ENCODE measurements at regions not wholly inside any gene's neighbourhood (a gene's known extent, or its start where the extent isn't known, plus 50 kb on each side); places are given as distances from the start of the nearest gene placed in this dataset.

DNA sequence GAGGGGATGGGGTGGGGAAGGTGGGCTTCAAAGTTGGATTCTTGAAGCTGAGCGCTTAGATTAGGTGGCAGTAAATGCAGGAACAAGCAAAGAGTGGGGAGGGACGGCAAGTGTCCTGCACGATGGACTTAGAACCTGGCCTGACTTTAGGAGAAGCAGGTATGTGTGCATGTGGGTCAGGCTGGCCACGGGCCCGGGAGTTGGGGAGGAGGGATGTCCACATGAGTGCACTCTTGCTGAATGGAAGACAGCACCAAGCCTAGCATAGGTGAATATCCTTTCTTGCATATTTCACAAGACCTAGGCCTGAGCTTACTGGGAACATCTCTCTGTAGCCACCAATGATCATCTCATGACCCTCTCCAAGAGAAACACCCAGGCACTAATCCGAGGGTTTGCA is 96.1 kb downstream of the DDX1 start:
- no peak overlapping the region for H3K4me3 Mint-ChIP-seq (ENCODE audit: unreplicated experiment)
- no TSS peak for BruUV-seq (replicated peaks)
- POLR2A ChIA-PET, result no interaction called here

GRCh38 chr2:15688924-15689568 is 97.4 kb downstream of the DDX1 start:
- no peak for DNase-seq
- Histone ChIP-seq H3K4me3 (ENCODE audit: low read depth, low read length) (no peak overlapping the region), H3K27me3 (replicated peaks; ENCODE audit: control insufficient read depth, insufficient read depth, low read length) (no peaks in the 10 kb centered on the region), H3K36me3 (ENCODE audit: control insufficient read depth, insufficient read depth, low read length) (no peaks in the 10 kb centered on the region), H3K9me3 (no peaks in the 10 kb centered on the region), H3K4me1 (no peaks in the 10 kb centered on the region)
- BruUV-seq (replicated peaks), result no TSS peak
- no peaks in the 10 kb centered on the region for H3K4me1 Mint-ChIP-seq (ENCODE audit: low read depth, unreplicated experiment)
- intact Hi-C loops (cut with micrococcal nuclease; ENCODE audit: unreplicated experiment), result no loop called here
- no peaks in the 10 kb centered on the region for H3K27me3 Mint-ChIP-seq (ENCODE audit: insufficient read depth, unreplicated experiment)
- ChIA-PET CTCF (no interaction called here), POLR2A (no interaction called here)
- H3K27ac Mint-ChIP-seq (ENCODE audit: unreplicated experiment), result no peak overlapping the region
- TF ChIP-seq, protein P1, sequence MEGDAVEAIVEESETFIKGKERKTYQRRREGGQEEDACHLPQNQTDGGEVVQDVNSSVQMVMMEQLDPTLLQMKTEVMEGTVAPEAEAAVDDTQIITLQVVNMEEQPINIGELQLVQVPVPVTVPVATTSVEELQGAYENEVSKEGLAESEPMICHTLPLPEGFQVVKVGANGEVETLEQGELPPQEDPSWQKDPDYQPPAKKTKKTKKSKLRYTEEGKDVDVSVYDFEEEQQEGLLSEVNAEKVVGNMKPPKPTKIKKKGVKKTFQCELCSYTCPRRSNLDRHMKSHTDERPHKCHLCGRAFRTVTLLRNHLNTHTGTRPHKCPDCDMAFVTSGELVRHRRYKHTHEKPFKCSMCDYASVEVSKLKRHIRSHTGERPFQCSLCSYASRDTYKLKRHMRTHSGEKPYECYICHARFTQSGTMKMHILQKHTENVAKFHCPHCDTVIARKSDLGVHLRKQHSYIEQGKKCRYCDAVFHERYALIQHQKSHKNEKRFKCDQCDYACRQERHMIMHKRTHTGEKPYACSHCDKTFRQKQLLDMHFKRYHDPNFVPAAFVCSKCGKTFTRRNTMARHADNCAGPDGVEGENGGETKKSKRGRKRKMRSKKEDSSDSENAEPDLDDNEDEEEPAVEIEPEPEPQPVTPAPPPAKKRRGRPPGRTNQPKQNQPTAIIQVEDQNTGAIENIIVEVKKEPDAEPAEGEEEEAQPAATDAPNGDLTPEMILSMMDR (IDR thresholded peaks at IDR 0.05; ENCODE audit: insufficient read depth in 1 of 2, low read depth in 1 of 2, low read length in 1 of 2, severe bottlenecking in 1 of 2, unreplicated experiment in 1 of 2), result no peak
- H3K9me3 Mint-ChIP-seq (ENCODE audit: unreplicated experiment), result no peaks in the 10 kb centered on the region
- no peak overlapping the region for H3K4me3 Mint-ChIP-seq (ENCODE audit: unreplicated experiment)
- no peaks in the 10 kb centered on the region for H3K36me3 Mint-ChIP-seq (ENCODE audit: insufficient read depth, unreplicated experiment)

More for the DNA sequence above, 96.1 kb downstream of the DDX1 start:
- no peaks in the 10 kb centered on the region for H3K9me3 ChIP-seq
- H3K36me3 ChIP-seq (ENCODE audit: control insufficient read depth, insufficient read depth, low read length), result no peaks in the 10 kb centered on the region
- CTCF ChIA-PET, result no interaction called here
- Mint-ChIP-seq H3K4me1 (ENCODE audit: low read depth, unreplicated experiment) (no peaks in the 10 kb centered on the region), H3K36me3 (ENCODE audit: insufficient read depth, unreplicated experiment) (no peaks in the 10 kb centered on the region), H3K9me3 (ENCODE audit: unreplicated experiment) (no peaks in the 10 kb centered on the region), H3K27ac (ENCODE audit: unreplicated experiment) (no peak overlapping the region), H3K27me3 (ENCODE audit: insufficient read depth, unreplicated experiment) (no peaks in the 10 kb centered on the region)
- H3K4me3 ChIP-seq (ENCODE audit: low read depth, low read length), result no peak overlapping the region
- intact Hi-C loops (cut with micrococcal nuclease; ENCODE audit: unreplicated experiment), result no loop called here
- no peak for DNase-seq
- TF ChIP-seq, protein P1 (IDR thresholded peaks at IDR 0.05; ENCODE audit: insufficient read depth in 1 of 2, low read depth in 1 of 2, low read length in 1 of 2, severe bottlenecking in 1 of 2, unreplicated experiment in 1 of 2), result no peak
- no peaks in the 10 kb centered on the region for H3K4me1 ChIP-seq
- H3K27me3 ChIP-seq (replicated peaks; ENCODE audit: control insufficient read depth, insufficient read depth, low read length), result no peaks in the 10 kb centered on the region

DNA sequence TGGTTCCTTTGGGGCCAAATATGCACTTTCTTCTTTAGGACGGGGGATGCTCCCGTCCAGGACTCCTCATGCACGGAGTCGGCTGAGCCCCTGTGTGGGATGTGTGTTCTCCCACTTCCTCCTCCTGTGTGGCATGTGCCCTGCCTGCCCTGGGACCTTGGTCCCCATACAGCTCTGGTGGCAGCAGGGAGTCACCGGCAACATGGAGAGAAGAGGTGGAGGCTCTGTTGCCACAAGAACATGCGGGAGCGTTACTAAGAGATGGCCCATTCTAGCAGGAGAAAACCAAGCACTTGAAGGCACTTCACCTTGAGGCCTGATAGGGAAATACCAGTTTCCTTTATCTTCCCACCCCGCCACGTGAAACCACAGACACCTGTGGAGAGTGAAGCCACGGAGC is 98.0 kb downstream of the DDX1 start:
- Histone ChIP-seq H3K4me3 (ENCODE audit: low read depth, low read length) (no peak overlapping the region), H3K9me3 (no peaks in the 10 kb centered on the region), H3K4me1 (no peaks in the 10 kb centered on the region), H3K27me3 (replicated peaks; ENCODE audit: control insufficient read depth, insufficient read depth, low read length) (no peaks in the 10 kb centered on the region), H3K36me3 (ENCODE audit: control insufficient read depth, insufficient read depth, low read length) (no peaks in the 10 kb centered on the region)
- ChIA-PET CTCF (interaction anchor here (0.7 kb wide), 1 partner anchor 11 kb away, joined by 3 read pairs; no protein-coding TSS in a partner anchor), POLR2A (no interaction called here)
- no peaks in the 10 kb centered on the region for H3K9me3 Mint-ChIP-seq (ENCODE audit: unreplicated experiment)
- DNase-seq, result no peak
- no peaks in the 10 kb centered on the region for H3K4me1 Mint-ChIP-seq (ENCODE audit: low read depth, unreplicated experiment)
- no peaks in the 10 kb centered on the region for H3K36me3 Mint-ChIP-seq (ENCODE audit: insufficient read depth, unreplicated experiment)
- H3K27ac Mint-ChIP-seq (ENCODE audit: unreplicated experiment), result no peak overlapping the region
- intact Hi-C loops (cut with micrococcal nuclease; ENCODE audit: unreplicated experiment), result no loop called here
- no peaks in the 10 kb centered on the region for H3K27me3 Mint-ChIP-seq (ENCODE audit: insufficient read depth, unreplicated experiment)
- BruUV-seq (replicated peaks), result no TSS peak
- no peak overlapping the region for H3K4me3 Mint-ChIP-seq (ENCODE audit: unreplicated experiment)
- TF ChIP-seq, protein P1 (IDR thresholded peaks at IDR 0.05; ENCODE audit: insufficient read depth in 1 of 2, low read depth in 1 of 2, low read length in 1 of 2, severe bottlenecking in 1 of 2, unreplicated experiment in 1 of 2), result no peak
